ENCODE measurements at regions not wholly inside any gene's neighbourhood (a gene's known extent, or its start where the extent isn't known, plus 50 kb on each side); places are given as distances from the start of the nearest gene placed in this dataset.
"Not testable (repeated sequence)": the region's sequence is repeated elsewhere in the genome, so short reads cannot be mapped to it uniquely, and the experiment has no call there.

- no peak for DNase-seq (ENCODE audit: low spot score)
Observed at GRCh38 chr3:75320369-75320768, 343.8 kb upstream of the FRG2C start.

DNA sequence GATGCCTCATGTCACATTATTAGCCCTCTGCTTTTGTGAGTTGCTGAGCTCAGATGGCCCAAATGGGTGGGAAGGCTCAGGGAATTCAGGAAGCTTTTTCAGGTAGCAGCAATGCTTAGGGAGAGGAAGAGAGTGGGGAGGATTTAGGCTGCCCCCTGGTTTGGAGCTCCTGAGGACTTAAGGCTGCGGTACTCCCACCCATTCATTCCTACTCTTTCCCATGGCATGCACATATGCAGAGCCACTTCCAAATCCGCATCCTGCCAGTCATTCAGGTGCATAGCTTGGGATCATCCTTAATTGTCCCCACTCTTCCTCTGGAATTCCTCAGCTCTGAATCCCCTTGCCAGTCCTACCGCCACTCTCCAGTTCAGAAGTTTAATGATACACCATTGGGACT is 343.1 kb upstream of the FRG2C start:
- DNase-seq (ENCODE audit: low spot score): no peak

GRCh38 chr3:75323936-75324335 is 340.2 kb upstream of the FRG2C start:
- DNase-seq (ENCODE audit: low spot score): not testable (repeated sequence)

GRCh38 chr3:75325716-75326115 is 338.4 kb upstream of the FRG2C start:
- DNase-seq (ENCODE audit: low spot score): no peak

GRCh38 chr3:75327453-75327852 is 336.7 kb upstream of the FRG2C start:
- DNase-seq (ENCODE audit: low spot score): no peak

- DNase-seq (ENCODE audit: low spot score): no peak
Observed at GRCh38 chr3:75329476-75330097, 334.5 kb upstream of the FRG2C start.

DNA sequence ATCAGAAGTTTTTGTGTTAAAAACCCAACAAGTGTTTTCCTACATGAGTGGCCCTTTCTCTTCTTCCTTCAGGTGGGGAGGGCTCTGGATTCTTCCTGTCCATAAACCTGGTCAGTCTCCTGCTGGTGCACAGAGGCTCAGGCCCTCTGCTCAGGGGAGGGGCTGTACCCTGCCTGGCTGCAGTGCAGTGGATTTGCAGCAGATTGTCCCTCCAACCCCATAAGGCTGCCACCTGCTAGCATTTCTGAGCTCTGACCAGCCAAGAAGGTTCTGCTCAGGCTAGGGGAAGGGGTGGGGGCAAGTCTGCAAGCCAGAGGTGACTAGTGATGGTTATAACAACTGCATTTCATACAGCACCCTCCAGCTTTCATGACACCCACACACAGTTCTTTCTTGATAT is 333.7 kb upstream of the FRG2C start:
- DNase-seq (ENCODE audit: low spot score): not testable (repeated sequence)

DNA sequence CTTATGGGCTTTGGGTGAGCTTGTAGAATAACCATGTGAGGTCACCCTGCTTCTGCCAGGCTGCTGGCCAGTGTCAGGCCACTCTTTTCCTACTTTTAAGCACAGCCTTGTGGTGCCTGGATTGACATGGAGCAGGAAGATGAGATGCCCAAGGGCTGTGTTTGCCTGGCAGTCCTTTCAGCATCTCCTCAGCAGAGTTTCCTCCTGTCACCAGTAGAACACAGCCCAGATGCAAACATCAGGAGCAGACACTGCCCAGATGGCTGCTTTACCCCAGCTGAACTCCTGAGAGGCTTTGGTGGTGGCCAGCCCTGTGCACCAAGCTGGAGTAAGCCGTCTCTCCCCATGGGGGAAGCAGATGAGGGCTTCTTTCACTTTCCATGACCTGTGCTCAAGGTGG is 332.0 kb upstream of the FRG2C start:
- not testable (repeated sequence) for DNase-seq (ENCODE audit: low spot score)

DNA sequence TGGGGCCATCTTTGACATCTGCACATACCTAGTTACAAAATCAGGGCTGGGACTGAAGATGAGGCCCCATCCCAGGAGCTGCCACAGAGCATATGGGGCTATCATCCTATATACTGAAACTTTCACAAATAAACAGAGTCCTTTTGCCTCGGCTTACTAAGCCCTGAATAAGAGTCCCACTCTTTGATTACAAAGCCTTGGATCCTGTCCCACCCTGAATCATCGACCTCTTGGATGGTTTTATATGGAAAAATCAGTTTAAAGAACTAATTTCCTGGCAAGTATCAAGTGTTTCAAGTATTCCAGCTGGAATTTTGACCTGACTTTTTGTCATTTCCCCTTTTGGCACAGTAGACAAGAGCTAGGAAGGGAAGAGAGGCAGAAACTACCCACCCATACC is 331.3 kb upstream of the FRG2C start:
- no peak for DNase-seq (ENCODE audit: low spot score)

- DNase-seq (ENCODE audit: low spot score): no peak
Observed at GRCh38 chr3:75334299-75334698, 329.8 kb upstream of the FRG2C start.

DNA sequence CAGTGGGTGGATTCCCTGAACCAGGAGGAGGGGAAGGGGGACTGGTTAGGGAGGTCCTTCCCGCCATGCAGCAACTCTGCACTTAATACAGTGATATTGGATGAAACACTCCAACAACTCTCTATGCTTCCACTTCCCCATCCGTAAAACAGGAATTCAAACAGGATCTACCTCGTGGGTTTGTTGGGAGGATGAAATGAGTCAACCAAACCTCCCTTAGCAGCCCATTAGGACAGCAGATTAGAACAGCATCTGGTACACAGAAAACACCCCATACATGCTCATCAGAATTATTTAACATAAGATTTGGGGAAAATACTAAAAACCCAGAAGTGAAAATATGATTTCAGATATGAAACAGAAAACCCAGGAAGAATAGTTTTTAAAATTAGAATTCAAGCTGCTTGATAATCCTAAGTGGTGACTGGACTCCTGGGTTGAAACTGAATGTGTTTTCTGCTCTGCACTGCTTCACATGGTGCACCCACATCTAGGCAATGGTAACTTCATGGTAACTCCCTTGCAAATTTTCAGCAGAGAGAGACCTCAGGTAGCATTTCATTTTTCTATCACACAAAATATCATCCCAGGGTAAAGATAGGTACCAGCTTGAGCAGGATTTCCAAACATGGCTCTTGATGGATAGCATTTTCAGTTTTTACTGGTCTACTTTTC is 326.8 kb upstream of the FRG2C start:
- DNase-seq (ENCODE audit: low spot score): no peak

DNA sequence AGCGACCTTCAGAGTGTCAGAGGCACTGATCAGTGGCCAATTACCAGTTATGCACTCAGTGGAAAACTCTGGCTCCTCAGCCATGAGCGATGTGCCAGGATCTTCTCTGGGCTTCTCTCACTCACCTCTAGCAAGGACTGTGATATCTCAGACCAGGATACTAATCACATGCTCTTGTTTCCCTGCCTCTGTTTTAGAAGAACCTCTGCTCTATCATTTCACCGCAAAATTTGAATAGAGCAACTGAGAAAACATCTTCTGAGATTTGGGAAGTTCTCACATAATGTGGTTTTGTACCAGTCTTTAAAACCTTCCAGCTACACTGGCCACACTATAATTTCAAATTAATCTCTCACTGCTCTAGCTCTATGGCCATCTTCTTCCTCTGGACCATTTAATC is 325.8 kb upstream of the FRG2C start:
- no peak for DNase-seq (ENCODE audit: low spot score)

DNA sequence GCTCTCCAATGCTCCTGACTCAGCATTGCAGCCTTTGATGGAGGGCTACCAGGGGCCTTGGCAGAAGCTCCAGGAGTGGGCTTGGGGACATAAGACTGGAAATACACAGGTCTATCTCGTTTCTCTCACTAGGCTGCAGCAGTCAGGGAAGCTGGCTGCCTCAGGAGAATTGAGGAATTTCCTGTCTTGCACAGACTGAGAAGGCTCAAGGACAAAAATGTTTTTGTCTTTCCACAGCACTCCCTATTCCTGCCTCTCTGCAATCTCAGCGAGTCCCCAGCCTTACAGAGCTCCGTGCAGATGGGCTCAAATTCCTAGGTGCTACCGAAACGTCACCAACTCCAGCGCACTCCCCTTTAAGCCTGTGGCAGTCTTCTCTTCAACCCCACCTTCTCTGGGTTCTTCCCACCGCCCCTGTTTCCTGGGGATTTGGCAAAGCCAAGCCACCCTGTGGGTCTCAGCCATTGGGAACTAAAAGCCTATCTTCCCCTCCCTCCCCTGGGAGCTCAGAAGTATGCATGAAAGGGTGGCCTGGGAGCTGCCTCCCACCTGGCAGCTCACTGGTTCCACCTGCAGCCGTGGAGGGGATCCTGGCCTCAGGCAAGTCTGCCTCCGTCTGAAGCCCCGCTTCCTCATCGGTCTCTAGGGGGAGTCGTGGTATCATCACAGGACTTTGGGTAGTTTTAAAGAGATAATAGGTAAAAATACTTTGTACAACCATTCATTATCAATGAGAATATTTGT is 322.6 kb upstream of the FRG2C start:
- no peak for DNase-seq (ENCODE audit: low spot score)

DNA sequence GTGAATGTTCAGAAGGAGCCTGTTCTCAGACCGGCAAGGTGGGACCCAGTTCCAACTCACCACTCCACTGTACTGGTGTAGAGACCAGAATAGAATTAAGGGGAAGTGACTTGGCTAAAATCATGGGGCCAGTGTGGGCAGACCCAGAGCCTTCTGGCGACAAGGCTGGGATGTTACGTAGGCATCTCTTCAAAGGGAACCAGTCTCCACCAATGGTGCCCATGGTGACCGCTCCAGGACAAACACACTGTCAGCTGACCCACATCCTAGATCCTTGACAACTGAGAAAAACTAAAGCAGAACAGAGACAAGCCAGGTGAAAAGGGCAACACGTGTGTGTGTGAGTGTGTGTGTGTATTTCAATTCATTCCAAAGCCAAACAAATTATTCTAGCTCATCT is 321.7 kb upstream of the FRG2C start:
- no peak for DNase-seq (ENCODE audit: low spot score)

- not testable (repeated sequence) for DNase-seq (ENCODE audit: low spot score)
Observed at GRCh38 chr3:75350536-75350935, 313.6 kb upstream of the FRG2C start.

GRCh38 chr3:75362086-75362784 is 301.9 kb upstream of the FRG2C start:
- not testable (repeated sequence) for DNase-seq (ENCODE audit: low spot score)

- not testable (repeated sequence) for DNase-seq (ENCODE audit: low spot score)
Observed at GRCh38 chr3:75372964-75373363, 291.2 kb upstream of the FRG2C start.

DNA sequence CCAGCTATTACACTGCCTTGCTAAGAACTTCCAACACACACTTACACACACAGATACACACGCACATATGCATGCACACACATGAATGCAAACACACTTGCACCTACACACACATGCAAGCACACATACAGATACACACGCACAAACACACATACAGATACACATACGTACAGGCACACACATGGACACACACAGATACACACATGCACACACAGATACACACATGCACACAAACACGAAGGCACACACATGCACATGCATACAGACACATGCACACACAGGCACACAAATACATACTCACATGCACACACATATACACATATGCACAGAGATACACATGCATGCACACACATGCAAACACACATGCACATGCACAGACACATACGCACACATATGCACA is 284.3 kb upstream of the FRG2C start:
- DNase-seq (ENCODE audit: low spot score): not testable (repeated sequence)

- DNase-seq (ENCODE audit: low spot score): no peak
Observed at GRCh38 chr3:75380276-75380771, 283.8 kb upstream of the FRG2C start.

- not testable (repeated sequence) for DNase-seq (ENCODE audit: low spot score)
Observed at GRCh38 chr3:75384016-75384415, 280.1 kb upstream of the FRG2C start.

DNA sequence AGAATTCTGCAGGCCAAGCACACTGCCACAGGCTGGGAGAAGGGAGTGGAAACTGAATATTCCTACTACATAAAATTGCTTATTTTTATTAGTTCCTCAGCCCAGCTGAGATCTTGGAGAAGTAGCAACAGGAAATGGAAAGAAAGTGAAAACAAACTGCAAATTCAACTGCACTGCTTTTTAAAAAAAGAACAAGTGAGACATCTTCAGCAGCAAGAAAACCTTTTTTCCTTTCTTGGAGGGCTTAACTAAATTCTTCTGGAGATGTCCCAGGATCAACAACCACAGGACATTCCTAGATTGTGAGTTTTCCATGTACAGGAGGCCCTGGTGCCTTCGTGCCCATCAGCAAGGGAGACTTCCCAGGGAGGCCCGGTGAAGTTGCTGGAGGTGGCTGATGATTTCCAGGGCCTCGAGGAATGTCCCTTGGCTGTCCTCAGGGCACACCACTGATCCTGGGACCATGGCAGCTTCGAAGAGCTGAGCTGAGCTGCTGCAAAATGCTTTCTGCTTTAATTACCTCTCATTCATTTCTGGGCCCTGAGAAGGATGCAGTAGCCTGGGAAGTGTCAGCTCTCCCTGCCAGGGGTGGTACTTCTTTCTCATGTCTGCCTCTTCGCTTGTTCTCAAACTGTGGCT is 275.5 kb upstream of the FRG2C start:
- DNase-seq (ENCODE audit: low spot score): not testable (repeated sequence)

DNA sequence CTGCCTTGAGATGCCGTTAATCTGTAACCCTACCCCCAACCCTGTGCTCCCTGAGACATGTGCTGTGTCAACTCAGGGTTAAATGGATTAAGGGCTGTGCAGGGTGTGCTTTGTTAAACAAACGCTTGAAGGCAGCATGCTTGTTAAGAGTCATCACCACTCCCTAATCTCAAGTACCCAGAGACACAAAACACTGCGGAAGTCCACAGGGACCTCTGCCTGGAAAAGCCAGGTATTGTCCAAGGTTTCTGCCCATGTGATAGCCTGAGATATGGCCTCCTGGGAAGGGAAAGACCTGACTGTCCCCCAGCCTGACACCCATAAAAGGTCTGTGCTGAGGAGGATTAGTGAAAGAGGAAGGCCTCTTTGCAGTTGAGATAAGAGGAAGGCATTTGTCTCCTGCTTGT is 270.8 kb upstream of the FRG2C start:
- not testable (repeated sequence) for DNase-seq (ENCODE audit: low spot score)

All from globus pallidus (tissue), 1 donor.